ENCODE measurements at regions not wholly inside any gene's neighbourhood (a gene's known extent, or its start where the extent isn't known, plus 50 kb on each side); places are given as distances from the start of the nearest gene placed in this dataset.

DNA sequence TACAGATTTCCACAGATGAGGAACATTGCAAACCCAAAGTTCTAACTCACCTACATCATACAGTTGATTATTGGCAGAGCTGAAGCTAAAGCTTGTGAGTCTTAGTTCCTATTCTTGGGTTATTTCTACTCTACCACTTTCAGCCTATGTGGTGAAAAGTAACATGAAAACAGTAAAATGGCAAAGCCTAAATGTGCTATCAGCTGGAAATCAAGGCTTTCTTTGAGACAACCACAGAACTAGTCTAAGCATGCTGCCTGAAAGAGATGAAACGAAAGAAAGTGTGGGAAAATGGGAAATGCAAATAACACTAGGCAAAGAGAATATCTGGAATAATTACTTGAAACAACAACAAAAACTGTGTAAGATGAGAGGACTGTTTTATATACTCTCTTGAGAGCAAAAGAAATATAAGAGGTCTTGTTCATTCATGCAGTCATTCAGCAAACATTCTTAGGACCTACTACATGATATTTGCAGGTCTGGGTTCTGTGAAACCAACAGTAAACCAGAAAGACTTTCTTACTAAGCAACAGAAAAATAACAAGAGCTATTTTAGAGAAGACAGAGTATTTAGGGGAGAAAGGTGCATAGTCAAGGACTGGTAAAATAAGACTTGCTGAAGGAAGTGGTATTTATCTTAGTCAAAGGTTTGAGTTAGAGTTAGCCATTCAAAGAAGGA is 437.1 kb downstream of the HTR7 start:
- no peak for DNase-seq

DNA sequence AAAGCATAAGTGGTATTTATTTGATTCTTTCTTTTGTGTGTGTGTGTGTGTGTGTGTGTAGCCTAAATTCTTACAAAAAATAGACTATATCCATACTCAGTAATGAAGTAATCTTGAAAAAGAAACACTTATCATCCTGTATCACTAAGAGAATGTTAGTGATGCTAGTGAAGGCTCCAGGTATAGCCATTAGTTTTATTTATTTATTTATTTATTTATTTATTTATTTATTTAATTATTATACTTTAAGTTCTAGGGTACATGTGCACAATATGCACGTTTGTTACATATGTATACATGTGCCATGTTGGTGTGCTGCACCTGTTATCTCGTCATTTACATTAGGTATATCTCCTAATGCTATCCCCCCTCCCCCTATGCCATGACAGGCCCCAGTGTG is 436.0 kb downstream of the HTR7 start:
- no peak for DNase-seq

DNA sequence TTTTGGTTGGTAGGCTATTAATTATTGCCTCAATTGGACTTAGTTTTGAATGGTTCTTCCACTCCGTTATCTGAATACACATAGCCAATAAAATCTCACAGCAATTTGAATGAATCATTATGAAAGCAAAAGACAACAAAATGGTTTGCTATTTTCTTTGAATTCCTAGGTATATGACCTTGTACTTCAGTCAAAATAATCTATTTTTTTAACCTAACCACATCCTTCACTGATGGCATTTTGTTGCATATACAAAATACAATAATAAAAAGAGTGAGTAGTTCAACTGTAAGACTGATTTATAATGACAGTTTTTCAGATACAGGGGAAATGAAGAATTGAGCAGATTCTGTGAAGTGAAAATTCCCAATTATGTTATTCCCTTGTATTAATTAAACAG is 433.1 kb downstream of the HTR7 start:
- no peak for DNase-seq

DNA sequence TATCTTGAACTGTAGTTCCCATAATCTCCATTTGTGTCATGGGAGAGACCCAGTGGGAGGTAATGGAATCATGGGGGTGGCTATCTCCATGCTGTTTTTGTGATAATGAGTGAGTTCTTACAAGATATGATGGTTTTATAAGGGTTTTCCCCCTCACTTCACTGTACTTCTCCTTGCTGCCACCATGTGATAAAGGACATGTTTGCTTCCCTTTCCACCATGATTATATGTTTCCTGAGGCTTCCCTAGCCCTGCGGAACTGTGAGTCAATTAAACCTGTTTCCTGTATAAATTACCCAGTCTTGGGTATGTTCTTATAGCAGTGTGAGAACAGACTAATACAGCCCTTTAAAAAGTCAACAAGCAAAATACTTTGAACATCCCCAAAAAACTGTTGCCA is 427.7 kb downstream of the HTR7 start:
- DNase-seq = no peak

DNA sequence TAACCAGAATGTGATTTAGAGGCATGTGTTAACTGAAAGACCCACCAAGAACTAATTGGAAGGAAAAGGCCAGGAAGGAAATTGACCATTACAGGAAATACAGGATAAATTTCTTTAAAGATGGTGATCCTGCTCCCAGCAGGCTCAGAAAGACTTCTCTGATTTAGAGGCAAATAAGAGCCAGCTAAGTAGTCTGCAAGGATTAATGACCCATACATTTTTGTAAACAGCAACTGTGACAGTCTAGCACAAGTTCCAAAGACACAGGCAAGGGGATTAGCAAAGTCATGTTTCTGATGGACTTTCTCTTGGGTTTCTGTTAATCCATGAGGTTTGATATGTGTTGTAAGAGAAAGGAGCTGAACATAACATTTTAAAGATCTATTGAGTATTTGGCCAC is 425.0 kb downstream of the HTR7 start:
- no peak for DNase-seq

DNA sequence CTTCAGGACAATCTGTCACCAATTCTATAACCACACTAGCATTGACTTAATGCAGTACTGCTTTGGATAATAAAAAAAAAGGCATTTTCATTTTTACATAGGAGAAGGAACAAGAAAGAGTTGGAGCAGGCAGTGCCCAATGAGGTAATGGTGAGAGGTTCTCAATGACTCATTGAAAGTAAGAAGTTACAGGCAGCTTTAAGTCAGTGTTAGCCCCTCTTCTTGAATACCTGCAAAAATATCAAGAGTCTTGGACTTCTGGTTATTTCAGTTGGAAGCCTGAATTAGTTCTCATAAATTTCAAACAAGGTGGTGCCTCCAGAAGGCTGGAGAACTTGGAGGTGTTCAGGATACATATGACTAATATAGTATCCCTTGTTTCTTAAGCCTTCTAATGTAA is 422.5 kb downstream of the HTR7 start:
- no peak for DNase-seq

DNA sequence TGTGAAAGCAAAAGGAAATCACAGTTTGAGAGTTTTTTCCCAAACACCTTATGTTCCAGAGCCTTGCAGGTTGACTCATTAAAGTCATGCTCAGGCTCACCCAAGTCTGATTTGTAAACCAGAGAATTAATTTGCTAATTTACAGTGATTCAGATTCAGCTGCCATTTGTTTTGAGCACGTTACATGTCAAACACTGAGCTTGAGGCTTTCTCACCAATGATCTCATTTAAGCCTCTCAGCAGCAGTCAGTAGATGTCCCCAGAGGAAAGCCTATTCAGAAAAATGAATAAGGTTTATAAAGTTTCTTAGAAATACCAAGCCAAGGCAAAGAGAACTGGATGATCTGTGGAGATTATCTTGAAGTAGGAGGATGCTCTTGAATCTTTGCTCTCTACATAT is 420.4 kb downstream of the HTR7 start:
- no peak for DNase-seq

DNA sequence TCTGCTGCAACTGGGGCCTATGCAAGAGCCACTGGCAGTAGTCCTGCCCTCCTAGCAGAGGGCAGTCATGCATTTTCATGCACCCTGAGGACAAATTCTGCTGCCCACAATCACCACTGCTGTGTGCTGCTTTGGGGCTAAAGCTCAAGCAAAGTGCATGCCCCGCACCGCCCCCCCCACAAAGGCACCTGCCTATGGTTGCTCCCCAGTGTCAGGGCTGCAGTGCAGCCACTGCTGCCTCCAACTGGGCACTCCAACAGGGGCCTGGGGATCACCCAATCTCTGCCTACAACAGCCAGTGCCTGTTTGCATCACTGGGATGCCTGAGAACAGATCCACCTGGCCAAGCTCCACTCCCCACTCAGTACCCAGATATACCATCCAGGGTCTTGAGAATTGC is 417.0 kb downstream of the HTR7 start:
- no peak for DNase-seq

DNA sequence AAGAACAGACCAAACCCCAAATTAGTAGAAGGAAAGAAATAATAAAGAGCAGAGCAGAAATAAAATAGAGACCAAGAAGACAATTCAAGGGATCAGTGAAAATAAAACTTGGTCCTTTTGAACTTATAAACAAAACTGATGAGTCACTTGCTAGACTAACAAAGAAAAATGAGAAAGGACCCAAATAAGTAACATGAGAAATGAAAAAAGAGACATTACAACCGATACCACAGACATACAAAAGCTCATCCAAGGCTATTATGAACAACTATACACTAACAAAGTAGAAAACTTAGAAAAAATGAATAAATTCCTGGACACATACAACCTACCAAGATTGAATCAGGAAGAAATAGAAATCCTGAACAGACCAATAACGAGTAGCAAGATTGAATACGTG is 414.5 kb downstream of the HTR7 start:
- no peak for DNase-seq

DNA sequence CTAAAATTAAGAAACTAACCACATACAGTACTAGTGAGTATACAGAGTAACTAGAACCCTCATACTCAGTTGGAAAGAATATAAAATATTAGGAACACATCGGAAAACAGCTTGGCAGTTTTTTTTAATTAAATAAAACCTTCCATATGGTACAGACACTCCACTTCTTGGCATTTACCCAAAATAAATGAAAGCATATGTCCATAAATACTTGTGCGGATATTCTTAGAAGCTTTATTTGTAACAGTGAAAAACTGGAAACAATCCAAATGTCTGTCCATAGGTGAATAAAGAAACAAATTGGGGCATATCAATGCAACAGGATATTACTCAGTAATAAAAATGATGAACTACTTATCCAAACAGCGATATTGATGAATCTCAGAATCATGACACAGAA is 410.0 kb downstream of the HTR7 start:
- DNase-seq = peak; percentile 82

DNA sequence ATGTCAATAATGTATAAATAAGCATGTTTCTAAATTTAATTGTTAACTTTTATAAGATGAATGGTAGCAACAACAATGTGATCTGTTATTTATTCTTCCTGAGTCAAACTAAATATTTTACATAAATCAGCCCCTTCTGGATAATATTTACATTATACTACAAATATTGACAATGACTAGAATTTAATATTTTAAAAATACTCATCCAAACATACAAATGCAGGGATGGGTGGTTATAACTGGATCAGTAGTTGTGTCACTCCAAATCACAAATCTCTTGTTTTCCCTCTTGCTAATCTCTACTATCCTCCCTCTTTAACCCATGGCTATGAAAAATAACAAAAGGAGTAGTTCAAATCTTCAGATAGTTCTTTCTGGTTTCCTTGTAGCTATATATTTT is 407.0 kb downstream of the HTR7 start:
- no peak for DNase-seq

DNA sequence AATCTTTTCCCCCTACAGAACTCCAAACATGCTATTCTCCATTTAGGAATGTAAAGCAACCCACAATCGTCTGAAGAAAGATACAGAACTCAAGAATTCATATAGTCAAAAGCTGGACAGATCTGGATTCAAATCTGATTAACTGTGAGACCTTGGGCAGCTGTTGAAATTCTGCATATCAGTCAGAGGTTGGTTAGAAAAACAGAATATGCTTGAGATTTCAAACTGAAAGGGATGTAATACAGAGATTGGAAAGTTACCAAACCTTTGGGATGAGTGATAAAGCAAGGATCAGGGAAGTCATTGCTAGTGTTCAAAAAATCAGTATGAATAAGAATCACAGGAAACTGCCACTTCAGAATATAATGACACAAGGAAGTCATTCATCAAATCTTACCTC is 406.6 kb downstream of the HTR7 start:
- DNase-seq = no peak

DNA sequence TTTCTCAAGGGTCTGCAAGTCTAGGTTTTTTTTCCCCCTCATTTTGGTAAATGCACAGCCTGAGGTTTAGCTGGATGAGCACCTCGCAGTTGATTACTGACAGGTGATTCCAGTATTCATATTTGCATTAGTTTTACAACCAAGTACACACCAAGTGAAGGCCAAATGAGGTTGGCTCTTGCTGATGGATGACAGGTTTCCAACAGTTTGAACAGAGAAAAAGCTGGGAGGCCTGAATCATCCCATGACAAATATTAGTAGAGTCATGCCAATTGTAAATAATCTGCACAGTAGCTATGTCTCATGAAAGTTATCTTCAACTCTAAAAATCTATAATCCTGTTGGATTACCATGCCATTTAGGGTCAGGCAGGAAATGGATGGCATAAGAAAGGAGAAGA is 399.8 kb downstream of the HTR7 start:
- DNase-seq = no peak

DNA sequence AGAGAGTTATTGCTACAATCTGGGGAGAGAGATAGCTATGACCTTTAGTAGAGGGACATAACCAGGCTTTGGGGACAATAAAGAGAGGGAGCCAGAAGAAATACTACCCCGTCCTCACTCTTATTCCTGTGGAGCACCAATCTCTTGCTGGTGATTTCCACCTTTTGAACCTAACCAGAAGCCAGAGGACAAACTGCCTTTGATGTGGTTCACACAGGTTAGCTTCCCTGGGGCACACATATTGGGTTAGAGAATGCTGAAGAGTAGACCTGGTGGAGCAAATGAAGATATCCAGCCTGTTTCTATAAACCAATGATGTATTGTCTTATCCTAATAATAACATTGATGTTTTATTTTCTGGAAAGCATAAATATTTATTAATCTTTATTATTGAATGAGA is 399.3 kb downstream of the HTR7 start:
- no peak for DNase-seq

DNA sequence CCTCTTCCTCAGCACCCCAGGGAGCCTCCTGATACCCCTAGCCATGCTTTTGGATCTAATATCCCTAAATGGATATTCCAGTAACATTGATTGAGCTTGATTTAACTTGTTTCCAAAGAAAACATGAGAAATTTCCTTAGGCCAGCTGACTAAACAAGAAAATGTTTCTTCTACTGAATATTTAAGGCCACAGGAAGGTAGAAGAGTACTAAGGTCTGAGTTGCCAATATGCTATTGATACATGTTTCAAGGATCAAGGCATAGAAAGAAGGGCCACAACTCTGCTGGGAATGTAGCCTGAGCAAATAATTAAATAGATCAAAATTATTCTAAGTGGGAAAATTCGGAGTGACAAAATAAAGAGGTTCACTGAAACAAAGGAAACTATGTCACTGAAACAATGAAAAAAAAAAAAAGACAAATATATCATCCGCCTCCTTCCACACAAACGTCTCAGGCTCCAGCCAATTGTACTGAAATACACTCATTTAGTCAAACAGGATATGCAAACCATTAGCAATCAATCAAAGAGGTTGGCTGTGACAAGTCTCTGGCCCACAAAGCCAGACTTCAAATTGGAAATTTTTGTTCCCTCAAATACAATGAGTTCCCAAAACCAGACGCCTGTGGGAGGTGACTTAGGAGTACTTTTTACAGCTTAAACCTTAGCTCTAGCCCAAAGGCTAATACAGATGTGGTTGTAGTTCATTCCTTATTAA is 396.2 kb downstream of the HTR7 start:
- DNase-seq = no peak

DNA sequence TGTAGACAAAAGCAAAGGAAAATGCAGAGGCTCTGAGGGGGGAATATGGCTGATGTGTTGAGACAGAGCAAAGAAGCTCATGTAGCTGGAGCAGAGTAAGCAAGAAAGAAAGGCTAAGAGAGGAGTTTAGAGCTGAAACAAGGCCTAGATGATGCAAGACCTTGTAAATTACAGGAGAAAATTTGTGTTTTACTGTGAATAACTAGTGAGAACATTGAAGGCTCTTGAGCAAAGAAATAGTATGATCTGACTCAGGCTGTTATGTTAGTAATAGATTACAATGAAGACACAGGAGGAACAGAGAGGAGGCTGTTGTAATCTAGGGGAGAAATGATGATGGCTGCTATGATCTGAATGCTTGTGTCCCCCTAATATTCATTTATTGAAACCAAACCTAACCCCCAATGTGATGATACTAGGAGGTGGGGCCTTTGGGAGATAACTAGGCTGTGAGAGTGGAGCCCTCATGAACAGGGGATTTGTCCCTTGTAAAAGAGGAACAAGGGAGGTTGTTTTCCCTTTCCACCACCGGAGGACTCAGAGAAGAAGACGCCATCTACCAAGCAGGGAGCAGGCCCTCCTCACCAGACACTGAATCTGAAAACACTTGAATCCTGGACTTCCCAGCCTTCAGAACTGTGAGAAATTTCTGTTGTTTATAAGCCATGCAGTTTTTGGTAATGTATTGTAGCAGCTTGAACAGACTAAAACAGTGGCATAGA is 394.9 kb downstream of the HTR7 start:
- no peak for DNase-seq

DNA sequence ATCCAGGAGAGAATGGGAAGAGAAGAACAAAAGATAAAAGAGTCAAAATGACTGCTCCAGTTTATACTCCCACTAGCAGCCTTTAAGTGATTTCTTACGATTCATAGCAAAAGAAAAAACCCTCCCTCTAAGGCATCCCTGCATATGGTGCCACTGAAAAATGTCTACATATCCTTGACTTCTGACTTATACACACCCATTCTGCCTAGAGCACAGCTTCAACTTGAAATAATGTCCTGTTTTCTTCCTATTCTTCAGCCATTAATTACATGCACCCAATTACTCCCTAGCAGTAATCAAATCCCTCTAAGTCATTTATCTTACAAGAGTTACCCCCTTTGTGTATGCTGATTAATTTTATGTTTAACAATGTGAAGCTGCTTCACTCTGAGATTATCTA is 393.5 kb downstream of the HTR7 start:
- no peak for DNase-seq

DNA sequence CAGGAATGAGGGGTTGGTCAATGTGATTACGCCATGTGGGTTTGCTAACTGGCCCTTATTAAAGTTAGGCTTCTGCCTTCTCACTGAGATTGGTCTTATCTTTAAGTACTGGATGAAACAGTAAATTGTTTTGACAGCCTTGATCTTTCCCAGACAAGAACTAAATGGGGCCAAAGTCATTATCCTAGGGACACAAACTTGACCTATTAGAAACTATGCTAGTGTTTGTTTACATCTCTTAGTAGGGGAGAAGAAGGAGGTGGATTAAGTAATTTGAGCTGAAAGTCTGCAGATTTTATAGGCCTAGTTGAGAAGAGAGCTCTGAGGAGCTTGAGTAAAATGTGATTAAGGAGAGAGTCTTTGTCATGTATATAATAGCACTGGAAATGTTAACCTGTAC is 386.9 kb downstream of the HTR7 start:
- no peak for DNase-seq

DNA sequence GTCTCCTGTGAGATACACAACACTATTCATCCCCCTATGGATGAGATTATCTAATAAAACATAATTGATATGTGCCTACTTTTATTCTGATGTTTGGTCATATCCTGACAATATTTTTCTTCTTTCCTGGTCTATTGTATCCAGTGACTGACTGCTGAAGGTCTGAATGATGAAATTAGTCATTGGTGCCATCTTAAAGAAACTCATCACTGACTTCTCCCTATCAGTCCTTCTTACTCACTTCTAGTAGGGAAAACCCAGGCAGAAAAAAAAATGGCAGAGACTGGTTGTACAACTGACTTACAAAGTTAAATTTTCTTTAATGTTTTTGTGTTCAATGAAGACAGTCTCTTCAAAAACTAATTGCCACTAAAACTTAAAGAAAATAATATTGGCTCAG is 377.4 kb downstream of the HTR7 start:
- no peak for DNase-seq

DNA sequence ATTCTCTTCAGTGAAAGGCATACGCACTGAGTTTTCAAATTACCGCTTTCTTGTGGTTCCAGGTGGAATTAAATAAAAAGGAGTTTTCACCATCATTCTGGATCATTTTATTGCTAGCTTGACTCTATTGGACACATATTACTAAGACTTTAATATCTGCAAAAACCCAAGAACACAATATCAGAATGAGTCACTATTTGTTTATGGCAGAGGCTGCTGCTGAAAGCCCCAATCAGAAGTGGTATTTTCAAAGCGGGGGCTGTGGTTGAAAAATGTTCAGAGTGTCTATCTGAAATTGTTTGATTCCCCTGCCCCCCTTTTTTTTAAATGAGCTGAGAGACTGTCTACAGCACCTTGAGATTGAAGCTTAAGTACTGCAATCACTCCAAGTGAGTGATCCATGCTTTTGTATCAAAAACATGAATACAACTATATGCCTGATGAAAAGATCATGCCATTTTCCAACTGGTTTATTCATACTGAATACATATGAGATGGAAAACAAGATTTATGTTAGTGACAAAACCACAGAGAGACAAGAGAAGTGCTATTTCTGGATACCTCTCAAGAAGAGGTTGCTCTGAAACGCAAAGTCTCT is 376.4 kb downstream of the HTR7 start:
- DNase-seq = no peak

DNA sequence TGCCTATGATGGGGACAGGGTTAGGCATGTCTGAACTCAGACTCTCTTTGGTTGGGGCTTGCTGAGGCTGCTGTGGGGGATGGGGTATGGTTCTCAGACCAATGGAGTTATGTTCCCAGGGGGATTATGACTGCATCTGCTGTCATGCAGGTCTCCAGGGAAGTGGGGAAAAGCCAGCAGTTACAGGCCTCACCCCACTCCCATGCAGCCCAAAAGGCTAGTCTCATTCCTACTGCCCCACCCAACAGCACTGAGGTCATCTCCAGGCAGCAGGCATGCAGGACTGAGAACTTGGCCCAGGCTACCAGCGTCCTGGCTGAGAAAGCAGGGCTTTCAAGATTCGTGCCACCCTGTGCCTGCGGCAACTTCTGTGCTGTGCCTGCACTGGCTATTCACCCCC is 373.3 kb downstream of the HTR7 start:
- DNase-seq = peak; percentile 24

DNA sequence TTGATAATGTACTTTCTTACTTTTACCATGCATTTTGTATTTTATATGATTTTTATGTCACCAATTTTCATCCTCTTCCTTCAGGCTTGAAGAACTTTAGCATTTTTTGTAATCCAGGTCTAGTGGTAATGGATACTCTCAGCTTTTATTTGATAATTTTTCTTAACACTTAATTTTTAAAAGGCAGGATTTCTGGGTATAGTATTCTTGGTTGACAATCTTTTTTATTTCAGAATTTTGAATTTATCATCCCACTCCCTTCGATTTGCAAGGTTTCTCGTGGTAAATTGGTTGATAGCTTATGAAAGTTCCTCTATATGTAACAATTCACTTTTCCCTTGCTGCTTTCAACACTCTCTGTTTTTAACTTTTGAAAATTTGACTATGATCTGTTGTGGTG is 363.7 kb downstream of the HTR7 start:
- no peak for DNase-seq

DNA sequence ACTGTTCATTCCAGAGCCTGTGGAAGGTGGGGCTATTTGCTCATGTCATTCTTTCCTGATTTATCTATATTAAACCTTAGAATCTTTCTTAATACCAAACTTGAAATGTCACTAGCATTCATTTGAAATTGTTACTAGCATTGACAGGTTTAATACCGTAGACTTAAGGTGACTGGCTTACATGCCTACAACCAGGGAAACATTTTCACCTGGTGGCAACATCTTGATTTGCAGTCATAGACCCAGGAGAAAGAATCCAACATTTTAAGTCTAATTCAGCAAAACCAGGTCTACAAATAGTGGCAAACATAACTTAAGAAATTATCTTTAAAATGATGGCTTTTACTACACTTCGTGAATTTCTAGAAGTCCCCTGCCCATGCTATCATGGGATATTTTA is 353.7 kb downstream of the HTR7 start:
- DNase-seq = no peak

DNA sequence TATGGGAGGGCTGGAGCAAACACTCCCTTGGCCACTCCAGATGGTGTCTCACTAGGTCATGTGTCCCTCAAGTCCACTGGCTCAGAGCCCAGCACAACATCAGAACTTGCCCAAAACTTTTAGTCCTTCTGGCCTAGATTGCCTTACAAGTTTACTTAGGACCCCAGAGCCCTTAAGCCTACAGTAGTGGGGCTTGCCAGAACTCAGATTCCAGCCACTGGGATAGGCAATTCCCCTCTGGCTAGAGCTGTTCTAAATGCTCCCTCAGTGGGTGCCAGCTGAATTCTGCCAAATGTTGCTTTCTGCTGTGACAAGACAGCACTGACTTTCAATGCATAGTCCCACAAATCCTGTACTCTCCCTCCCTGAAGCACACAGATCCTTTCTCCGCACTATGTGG is 331.1 kb downstream of the HTR7 start:
- DNase-seq = no peak

Measured in NCI-H2171 treated with DMSO at 0.1 percent for 48 hours (cell line).